ENCODE measurements at regions not wholly inside any gene's neighbourhood (a gene's known extent, or its start where the extent isn't known, plus 50 kb on each side); places are given as distances from the start of the nearest gene placed in this dataset.

DNA sequence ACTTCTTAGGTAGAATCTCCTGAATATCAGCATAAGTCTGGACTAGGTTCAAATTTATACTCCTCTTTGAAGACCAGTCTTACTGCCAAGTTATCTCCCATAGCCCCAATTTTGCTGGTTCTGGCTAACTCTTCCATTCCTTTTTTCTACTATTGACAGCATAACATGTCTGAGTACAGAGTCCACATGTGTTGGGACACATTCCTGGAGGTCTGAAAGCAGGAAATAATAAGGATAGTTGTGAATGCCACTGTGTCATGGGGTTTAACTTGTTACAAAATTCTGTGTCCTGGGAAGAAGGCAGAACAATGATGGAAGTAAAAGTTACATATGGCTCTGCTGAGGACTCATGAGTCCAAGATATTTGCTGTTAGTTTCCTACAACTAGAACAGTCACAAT lies 57.4 kb upstream of the ZBTB20 start:
- intact Hi-C loops (cut with micrococcal nuclease; ENCODE audit: unreplicated experiment): no loop called here
- DNase-seq (ENCODE audit: low spot score): no peak
- no peaks in the 10 kb centered on the region for H3K4me1 ChIP-seq (ENCODE audit: insufficient read depth, low read length, poor library complexity, severe bottlenecking)
- no peaks in the 10 kb centered on the region for H3K36me3 ChIP-seq (ENCODE audit: insufficient read depth, low read length, poor library complexity, severe bottlenecking)
- no peak overlapping the region for H3K4me3 ChIP-seq (ENCODE audit: low read depth, low read length, poor library complexity, severe bottlenecking)
- TF ChIP-seq, protein P1, sequence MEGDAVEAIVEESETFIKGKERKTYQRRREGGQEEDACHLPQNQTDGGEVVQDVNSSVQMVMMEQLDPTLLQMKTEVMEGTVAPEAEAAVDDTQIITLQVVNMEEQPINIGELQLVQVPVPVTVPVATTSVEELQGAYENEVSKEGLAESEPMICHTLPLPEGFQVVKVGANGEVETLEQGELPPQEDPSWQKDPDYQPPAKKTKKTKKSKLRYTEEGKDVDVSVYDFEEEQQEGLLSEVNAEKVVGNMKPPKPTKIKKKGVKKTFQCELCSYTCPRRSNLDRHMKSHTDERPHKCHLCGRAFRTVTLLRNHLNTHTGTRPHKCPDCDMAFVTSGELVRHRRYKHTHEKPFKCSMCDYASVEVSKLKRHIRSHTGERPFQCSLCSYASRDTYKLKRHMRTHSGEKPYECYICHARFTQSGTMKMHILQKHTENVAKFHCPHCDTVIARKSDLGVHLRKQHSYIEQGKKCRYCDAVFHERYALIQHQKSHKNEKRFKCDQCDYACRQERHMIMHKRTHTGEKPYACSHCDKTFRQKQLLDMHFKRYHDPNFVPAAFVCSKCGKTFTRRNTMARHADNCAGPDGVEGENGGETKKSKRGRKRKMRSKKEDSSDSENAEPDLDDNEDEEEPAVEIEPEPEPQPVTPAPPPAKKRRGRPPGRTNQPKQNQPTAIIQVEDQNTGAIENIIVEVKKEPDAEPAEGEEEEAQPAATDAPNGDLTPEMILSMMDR (conservative IDR thresholded peaks at IDR 0.05; ENCODE audit: low read depth, low read length): no peak
- no peak for TF ChIP-seq EZH2 (IDR thresholded peaks at IDR 0.05; ENCODE audit: borderline replicate concordance, low read depth, low read length, poor library complexity, severe bottlenecking)
- BruUV-seq (replicated peaks): no TSS peak
- no peaks in the 10 kb centered on the region for H3K9me3 ChIP-seq (ENCODE audit: low read depth, low read length, poor library complexity, severe bottlenecking)
- no peak overlapping the region for H3K27ac ChIP-seq (ENCODE audit: low read depth, low read length, poor library complexity, severe bottlenecking)
- CTCF ChIA-PET: no interaction called here
- no peaks in the 10 kb centered on the region for H3K27me3 ChIP-seq (replicated peaks; ENCODE audit: insufficient read depth, low read depth, low read length, poor library complexity)
- POLR2A ChIA-PET (ENCODE audit: low non-redundant PET): no interaction called here

DNA sequence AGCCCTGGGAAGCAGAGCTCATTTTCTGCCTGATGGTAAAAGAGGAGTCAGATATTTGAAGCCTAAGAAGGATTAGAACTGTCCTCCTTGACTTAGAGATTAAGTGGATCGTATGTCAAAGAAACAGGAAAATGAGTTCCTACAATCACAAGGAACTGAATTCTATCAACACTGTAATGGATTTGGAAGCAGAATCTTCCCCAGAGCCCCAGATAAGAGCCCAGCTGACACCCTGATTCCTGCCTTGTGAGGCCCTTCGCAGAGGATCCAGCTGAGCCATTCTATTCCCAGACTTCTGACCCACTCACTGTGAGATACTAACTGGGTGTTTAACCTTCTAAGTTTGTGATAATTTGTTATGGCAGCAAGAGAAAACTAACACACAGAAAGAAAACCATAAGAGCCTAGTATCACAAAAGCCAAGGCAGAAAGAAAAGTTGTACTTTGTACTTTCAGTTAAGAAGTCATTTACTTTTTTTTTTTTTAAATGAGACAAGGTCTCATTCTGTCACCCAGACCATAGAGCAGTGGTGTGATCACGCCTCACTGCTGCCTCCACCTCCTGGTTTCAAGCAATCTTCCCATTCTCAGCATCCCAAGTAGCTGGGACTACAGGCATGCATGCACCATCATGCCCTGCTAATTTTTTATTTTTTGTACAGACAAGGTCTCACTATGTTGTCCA lies 61.1 kb upstream of the ZBTB20 start:
- Histone ChIP-seq H3K4me3 (ENCODE audit: low read depth, low read length, poor library complexity, severe bottlenecking) (no peak overlapping the region), H3K9me3 (ENCODE audit: low read depth, low read length, poor library complexity, severe bottlenecking) (no peaks in the 10 kb centered on the region), H3K27me3 (replicated peaks; ENCODE audit: insufficient read depth, low read depth, low read length, poor library complexity) (no peaks in the 10 kb centered on the region), H3K27ac (ENCODE audit: low read depth, low read length, poor library complexity, severe bottlenecking) (no peak overlapping the region), H3K36me3 (ENCODE audit: insufficient read depth, low read length, poor library complexity, severe bottlenecking) (no peaks in the 10 kb centered on the region), H3K4me1 (ENCODE audit: insufficient read depth, low read length, poor library complexity, severe bottlenecking) (no peaks in the 10 kb centered on the region)
- intact Hi-C loops (cut with micrococcal nuclease; ENCODE audit: unreplicated experiment): no loop called here
- no TSS peak for BruUV-seq (replicated peaks)
- POLR2A ChIA-PET (ENCODE audit: low non-redundant PET): no interaction called here
- DNase-seq (ENCODE audit: low spot score): no peak
- no peak for TF ChIP-seq EZH2 (IDR thresholded peaks at IDR 0.05; ENCODE audit: borderline replicate concordance, low read depth, low read length, poor library complexity, severe bottlenecking)
- TF ChIP-seq, protein P1 (conservative IDR thresholded peaks at IDR 0.05; ENCODE audit: low read depth, low read length): no peak
- CTCF ChIA-PET: no interaction called here

DNA sequence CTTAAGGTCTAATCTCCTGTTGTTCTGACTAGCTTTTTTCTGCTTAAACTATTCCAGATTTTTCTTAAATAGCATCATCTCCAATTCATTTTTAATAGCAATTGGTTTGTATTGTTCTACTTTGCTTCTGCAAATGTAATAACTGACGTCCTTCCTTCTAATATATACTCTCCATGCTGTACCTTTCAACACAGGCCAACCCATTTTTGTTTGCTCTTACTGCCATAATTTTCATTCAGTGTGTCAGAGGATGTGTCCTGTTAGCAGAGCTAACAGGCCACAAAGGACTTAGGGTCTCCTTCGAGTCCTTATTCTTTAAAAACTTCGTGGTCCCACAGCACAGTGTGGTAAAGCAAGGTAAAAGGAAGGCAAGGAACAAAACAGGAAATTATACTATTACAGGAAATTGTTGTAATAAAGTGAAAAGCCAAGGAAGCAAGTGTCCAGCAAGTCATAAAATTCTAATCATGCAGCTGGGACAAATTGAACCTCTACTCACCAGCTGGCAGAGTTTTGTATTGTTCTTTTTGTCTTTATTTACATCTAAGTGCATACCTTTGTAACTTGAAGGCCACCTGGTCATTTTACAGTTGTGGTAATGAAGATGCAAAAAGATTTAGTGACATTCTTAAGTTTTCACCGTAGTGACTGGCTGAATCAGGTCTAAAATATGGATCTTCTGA lies 64.9 kb upstream of the ZBTB20 start:
- Histone ChIP-seq H3K4me1 (ENCODE audit: insufficient read depth, low read length, poor library complexity, severe bottlenecking) (no peaks in the 10 kb centered on the region), H3K27ac (ENCODE audit: low read depth, low read length, poor library complexity, severe bottlenecking) (no peak overlapping the region), H3K9me3 (ENCODE audit: low read depth, low read length, poor library complexity, severe bottlenecking) (no peaks in the 10 kb centered on the region), H3K36me3 (ENCODE audit: insufficient read depth, low read length, poor library complexity, severe bottlenecking) (no peaks in the 10 kb centered on the region), H3K4me3 (ENCODE audit: low read depth, low read length, poor library complexity, severe bottlenecking) (no peak overlapping the region), H3K27me3 (replicated peaks; ENCODE audit: insufficient read depth, low read depth, low read length, poor library complexity) (no peaks in the 10 kb centered on the region)
- intact Hi-C loops (cut with micrococcal nuclease; ENCODE audit: unreplicated experiment): loop anchor here (10.0 kb wide), 1 partner anchor 377 kb away; no protein-coding TSS in a partner anchor
- TF ChIP-seq, protein P1 (conservative IDR thresholded peaks at IDR 0.05; ENCODE audit: low read depth, low read length): no peak
- no peak for TF ChIP-seq EZH2 (IDR thresholded peaks at IDR 0.05; ENCODE audit: borderline replicate concordance, low read depth, low read length, poor library complexity, severe bottlenecking)
- ChIA-PET CTCF (no interaction called here), POLR2A (ENCODE audit: low non-redundant PET) (interaction anchor here (0.6 kb wide), 1 partner anchor 66 kb away, joined by 3 read pairs; no protein-coding TSS in a partner anchor)
- BruUV-seq (replicated peaks): no TSS peak
- no peak for DNase-seq (ENCODE audit: low spot score)

Data from A673 (cell line).